Activated CD8-positive, alpha-beta memory T cell treated with anti-CD3 and anti-CD28 coated beads, Interleukin-2, amount 50 U/mL, for 48 hours (primary cell): ENCODE measurements at regions not wholly inside any gene's neighbourhood (a gene's known extent, or its start where the extent isn't known, plus 50 kb on each side); places are given as distances from the start of the nearest gene placed in this dataset.

Source experiments
- DNase-seq: peaks from one replicate; pipeline ENCODE4 v3.0.0-alpha.2; 2020

GRCh38 chr7:136807598-136807997 lies 60.9 kb upstream of the CHRM2 start:
- DNase-seq = no peak

- DNase-seq = no peak
Measured at GRCh38 chr7:136803028-136803427, 65.4 kb upstream of the CHRM2 start.

GRCh38 chr7:136783934-136784333 lies 84.5 kb upstream of the CHRM2 start:
- DNase-seq = no peak

GRCh38 chr7:136741941-136742340 lies 126.5 kb upstream of the CHRM2 start:
- DNase-seq = no peak

GRCh38 chr7:136728945-136729344 lies 139.5 kb upstream of the CHRM2 start:
- no peak for DNase-seq

- DNase-seq = no peak
Measured at GRCh38 chr7:136726460-136726859, 142.0 kb upstream of the CHRM2 start.

- DNase-seq = no peak
Measured at GRCh38 chr7:136717910-136718557, 150.4 kb upstream of the CHRM2 start.

GRCh38 chr7:136714062-136714461 lies 154.4 kb upstream of the CHRM2 start:
- no peak for DNase-seq

GRCh38 chr7:136710751-136711150 lies 157.7 kb upstream of the CHRM2 start:
- DNase-seq = no peak

- no peak for DNase-seq
Measured at GRCh38 chr7:136709876-136710275, 158.6 kb upstream of the CHRM2 start.

- no peak for DNase-seq
Measured at GRCh38 chr7:136702913-136703312, 165.5 kb upstream of the CHRM2 start.

GRCh38 chr7:136698977-136699376 lies 169.5 kb upstream of the CHRM2 start:
- no peak for DNase-seq

GRCh38 chr7:136698231-136698630 lies 170.2 kb upstream of the CHRM2 start:
- DNase-seq = no peak

GRCh38 chr7:136697271-136697670 lies 171.2 kb upstream of the CHRM2 start:
- DNase-seq = no peak

GRCh38 chr7:136693166-136694119 lies 175.0 kb upstream of the CHRM2 start:
- DNase-seq = no peak

- DNase-seq = no peak
Measured at GRCh38 chr7:136692221-136692620, 176.2 kb upstream of the CHRM2 start.

GRCh38 chr7:136688601-136689000 lies 179.9 kb upstream of the CHRM2 start:
- DNase-seq = no peak

- DNase-seq = no peak
Measured at GRCh38 chr7:136687693-136688322, 180.6 kb upstream of the CHRM2 start.

GRCh38 chr7:136685501-136686173 lies 182.8 kb upstream of the CHRM2 start:
- no peak for DNase-seq

GRCh38 chr7:136677471-136678365 lies 190.7 kb upstream of the CHRM2 start:
- no peak for DNase-seq

- no peak for DNase-seq
Measured at GRCh38 chr7:136667584-136667983, 200.9 kb upstream of the CHRM2 start.

- no peak for DNase-seq
Measured at GRCh38 chr7:136665878-136666509, 202.5 kb upstream of the CHRM2 start.
